H1 (cell line): ENCODE measurements at regions not wholly inside any gene's neighbourhood (a gene's known extent, or its start where the extent isn't known, plus 50 kb on each side); places are given as distances from the start of the nearest gene placed in this dataset.

Experiments used
- CTCF ChIA-PET: fragments of 300-600 bp; sonication (Branson Sonifier 250); formaldehyde crosslinking; loops from one replicate; lab custom pipeline; 2021; ENCODE audit not compliant: partially characterized antibody; lab: Charles Lee
- POLR2A ChIA-PET: fragments of 300-600 bp; sonication (Branson Sonifier 250); formaldehyde crosslinking; loops from one replicate; lab custom pipeline; 2021; ENCODE audit warnings: inconsistent platforms; ENCODE audit not compliant: partially characterized antibody; lab: Charles Lee
- DNase-seq, 2 experiments: peaks; one replicate each; pipeline versions ENCODE4 v3.0.0 to v3.0.0-alpha.2; 2010 to 2022; ENCODE audit warnings: low spot score in 2 of 2, low read depth in 1 of 2, mixed read lengths in 1 of 2
- FAIRE-seq: peaks from 2 replicates; lab custom pipeline; 2011; peaks lifted over from hg19 to GRCh38; lab: Jason Lieb, UNC
- H2AFZ ChIP-seq: 2 replicates; pipeline ENCODE4 v1.8.1; 2012; ENCODE audit warnings: low read length, inconsistent platforms
- H2AK5ac ChIP-seq: 2 replicates; pipeline ENCODE4 v1.6.1; 2013; ENCODE audit warnings: low read depth, low read length
- H2BK120ac ChIP-seq: replicated peaks from 2 replicates; pipeline ENCODE3; 2013; ENCODE audit warnings: low read depth, low read length, inconsistent platforms
- H2BK12ac ChIP-seq: 2 replicates; pipeline ENCODE4 v1.6.1; 2013; ENCODE audit warnings: low read depth, low read length
- H2BK15ac ChIP-seq: 2 replicates; pipeline ENCODE4 v1.6.1; 2013; ENCODE audit warnings: low read length
- H2BK20ac ChIP-seq: 2 replicates; pipeline ENCODE4 v1.6.1; 2013; ENCODE audit warnings: low read length
- H2BK5ac ChIP-seq: 2 replicates; pipeline ENCODE4 v1.6.1; 2013; ENCODE audit warnings: low read depth, low read length
- H3K14ac ChIP-seq: 2 replicates; pipeline ENCODE4 v1.6.1; 2013; ENCODE audit warnings: inconsistent platforms; ENCODE audit not compliant: insufficient read length
- H3K18ac ChIP-seq: 2 replicates; pipeline ENCODE4 v1.6.1; 2013; ENCODE audit warnings: low read length; ENCODE audit errors: extremely low read depth
- H3K23ac ChIP-seq: 2 replicates; pipeline ENCODE4 v1.6.1; 2013; ENCODE audit warnings: inconsistent platforms; ENCODE audit not compliant: insufficient read length
- H3K23me2 ChIP-seq: 2 replicates; pipeline ENCODE4 v1.6.1; 2013; ENCODE audit warnings: low read depth, low read length
- H3K27ac ChIP-seq: 2 replicates; pipeline ENCODE4 v1.6.1; 2011; ENCODE audit warnings: low read depth, low read length, inconsistent platforms
- H3K27me3 ChIP-seq, 4 experiments: replicated peaks in 1 of 4; 1 replicate in 1 of 4; 2 replicates in 3 of 4; pipeline versions ENCODE4 v1.6.1 to v1.8.1; 2011 to 2013; ENCODE audit warnings: low read length in 3 of 4, mild to moderate bottlenecking in 3 of 4, inconsistent platforms in 2 of 4, mixed read lengths in 2 of 4, moderate library complexity in 1 of 4; ENCODE audit not compliant: control insufficient read depth in 3 of 4, insufficient read depth in 3 of 4; ENCODE audit errors: extremely low read depth in 1 of 4
- H3K36me3 ChIP-seq, 4 experiments: 2 replicates each; pipeline versions ENCODE4 v1.6.1 to v1.8.1; 2011 to 2013; ENCODE audit warnings: mild to moderate bottlenecking in 4 of 4, low read length in 3 of 4, moderate library complexity in 2 of 4, control low read depth in 1 of 4, inconsistent platforms in 1 of 4; ENCODE audit not compliant: insufficient read depth in 4 of 4, control insufficient read depth in 2 of 4
- H3K4ac ChIP-seq: replicated peaks from 2 replicates; pipeline ENCODE3; 2013; ENCODE audit warnings: low read length, low read depth, mixed read lengths, inconsistent platforms; ENCODE audit not compliant: insufficient read length
- H3K4me1 ChIP-seq, 4 experiments: replicated peaks in 1 of 4; 1 replicate in 1 of 4; 2 replicates in 3 of 4; pipeline versions ENCODE4 v1.6.1 to v1.8.1; 2011 to 2013; ENCODE audit warnings: low read length in 3 of 4, inconsistent platforms in 2 of 4, mixed read lengths in 1 of 4; ENCODE audit not compliant: insufficient read depth in 4 of 4, control insufficient read depth in 3 of 4
- H3K4me2 ChIP-seq, 2 experiments: 2 replicates each; pipeline versions ENCODE4 v1.6.1 to v1.8.1; 2011 to 2013; ENCODE audit warnings: low read depth in 2 of 2, low read length in 2 of 2, control low read depth in 1 of 2, inconsistent platforms in 1 of 2, mild to moderate bottlenecking in 1 of 2; ENCODE audit not compliant: insufficient read depth in 1 of 2
- H3K4me3 ChIP-seq, 4 experiments: fragments of 200-600, 300-600 bp in 1 of 4; sonication (generic), shearing (Covaris generic), sonication (Bioruptor Twin) in 1 of 4; 2 replicates each; pipeline versions ENCODE4 v1.5.1 to v1.8.1; 2011 to 2016; ENCODE audit warnings: low read length in 4 of 4, low read depth in 3 of 4, control low read depth in 2 of 4, inconsistent platforms in 2 of 4, mild to moderate bottlenecking in 2 of 4, mixed read lengths in 1 of 4, moderate library complexity in 1 of 4; ENCODE audit not compliant: insufficient read depth in 2 of 4; ENCODE audit errors: extremely low read depth in 1 of 4
- H3K56ac ChIP-seq: replicated peaks from 2 replicates; pipeline ENCODE3; 2013; ENCODE audit warnings: low read depth, mild to moderate bottlenecking, mixed read lengths, low read length, inconsistent platforms; ENCODE audit not compliant: insufficient read length
- H3K79me1 ChIP-seq: 2 replicates; pipeline ENCODE4 v1.6.1; 2013; ENCODE audit warnings: low read depth, low read length, control low read depth
- H3K79me2 ChIP-seq, 2 experiments: 2 replicates each; pipeline versions ENCODE4 v1.6.1 to v1.8.1; 2012 to 2013; ENCODE audit warnings: low read length in 2 of 2, mild to moderate bottlenecking in 2 of 2, inconsistent platforms in 1 of 2; ENCODE audit not compliant: insufficient read depth in 2 of 2, control insufficient read depth in 1 of 2
- H3K9ac ChIP-seq, 4 experiments: replicated peaks in 1 of 4; 1 replicate in 1 of 4; 2 replicates in 3 of 4; pipeline versions ENCODE4 v1.6.1 to v1.8.1; 2011 to 2013; ENCODE audit warnings: low read depth in 3 of 4, low read length in 3 of 4, control low read depth in 2 of 4, mild to moderate bottlenecking in 2 of 4, moderate library complexity in 2 of 4, inconsistent platforms in 1 of 4; ENCODE audit errors: extremely low read depth in 1 of 4
- H3K9me3 ChIP-seq, 2 experiments: 2 replicates each; pipeline versions ENCODE4 v1.6.1 to v1.8.1; 2012 to 2013; ENCODE audit warnings: mild to moderate bottlenecking in 2 of 2, moderate library complexity in 2 of 2, control low read depth in 1 of 2, inconsistent platforms in 1 of 2, low read depth in 1 of 2, low read length in 1 of 2, mixed read lengths in 1 of 2; ENCODE audit not compliant: insufficient read depth in 2 of 2
- H4K20me1 ChIP-seq, 2 experiments: replicated peaks in 1 of 2; 2 replicates each; pipeline versions ENCODE3 to v1.8.1; 2011 to 2013; ENCODE audit warnings: inconsistent platforms in 2 of 2, low read length in 2 of 2, mild to moderate bottlenecking in 1 of 2; ENCODE audit not compliant: insufficient read depth in 2 of 2, control insufficient read depth in 1 of 2
- H4K5ac ChIP-seq: 2 replicates; pipeline ENCODE4 v1.6.1; 2013; ENCODE audit warnings: low read length, low read depth, mixed read lengths, inconsistent platforms; ENCODE audit not compliant: insufficient read length
- H4K8ac ChIP-seq: 2 replicates; pipeline ENCODE4 v1.8.0; 2013; ENCODE audit warnings: mild to moderate bottlenecking, moderate library complexity, low read length, inconsistent platforms; ENCODE audit not compliant: insufficient read depth; ENCODE audit errors: extremely low read depth
- H4K91ac ChIP-seq: replicated peaks from 2 replicates; pipeline ENCODE3; 2013; ENCODE audit warnings: low read length, mixed read lengths, inconsistent platforms; ENCODE audit not compliant: insufficient read length
- GTF2F1 ChIP-seq: IDR thresholded peaks from 2 replicates; pipeline ENCODE4 v1.6.1; 2012; ENCODE audit warnings: low read depth, low read length, improper control_type of control experiment, borderline replicate concordance
- POU5F1 ChIP-seq: IDR thresholded peaks from 2 replicates; pipeline ENCODE4 v1.6.1; 2011; ENCODE audit warnings: low read depth, mild to moderate bottlenecking, low read length, moderate library complexity
- RAD21 ChIP-seq, 2 experiments: IDR thresholded peaks in 1 of 2; conservative IDR thresholded peaks in 1 of 2; 2 replicates each; pipeline ENCODE4 v1.6.1; 2011; ENCODE audit warnings: low read depth in 2 of 2, low read length in 2 of 2, improper control_type of control experiment in 1 of 2, inconsistent platforms in 1 of 2, mild to moderate bottlenecking in 1 of 2, moderate library complexity in 1 of 2
- RXRA ChIP-seq: IDR thresholded peaks from 2 replicates; pipeline ENCODE4 v1.6.1; 2011; ENCODE audit warnings: low read depth, mild to moderate bottlenecking, low read length, moderate library complexity; ENCODE audit not compliant: insufficient read depth
- SP4 ChIP-seq: IDR thresholded peaks from 2 replicates; pipeline ENCODE4 v1.6.1; 2012; ENCODE audit warnings: low read length, inconsistent platforms
- TBP ChIP-seq: IDR thresholded peaks from 2 replicates; pipeline ENCODE4 v1.6.1; 2011; ENCODE audit warnings: low read depth, low read length, improper control_type of control experiment
- USF2 ChIP-seq: IDR thresholded peaks from 2 replicates; pipeline ENCODE4 v1.6.1; 2011; ENCODE audit warnings: low read length, improper control_type of control experiment
- WGBS, 2 experiments: shearing (Covaris generic) in 1 of 2; methylation state at CpG; one replicate each; pipeline versions ENCODE4 v1.1.6 to v1.1.7; 2013 to 2015; ENCODE audit warnings: low lambda C conversion rate in 2 of 2, mixed read lengths in 2 of 2, inconsistent platforms in 1 of 2, low coverage in 1 of 2, missing lambda C conversion rate in 1 of 2; ENCODE audit not compliant: insufficient replicate concordance in 2 of 2, insufficient coverage in 1 of 2, insufficient read length in 1 of 2; ENCODE audit errors: extremely low coverage in 1 of 2, missing lambda C conversion rate in 1 of 2; 5-methylcytosine and 5-hydroxymethylcytosine counted together

- ChIA-PET CTCF (interaction anchor here (1.0 to 3.2 kb wide), 7 partner anchors 11 to 288 kb away, joined by 3 to 11 read pairs (median 4); no protein-coding TSS in a partner anchor), POLR2A (interaction anchor here (1.4 kb wide), 1 partner anchor 58 kb away, joined by 3 read pairs; no protein-coding TSS in a partner anchor)
- Histone ChIP-seq H2BK5ac (no peak overlapping the region; the same call in 1 of the 2 replicates), H3K4me2 (no peak overlapping the region), H3K23ac (no peak overlapping the region), H3K23me2 (no peaks in the 10 kb centered on the region), H3K27me3 (no peaks in the 10 kb centered on the region), H2BK20ac (no peak overlapping the region), H2BK12ac (no peak overlapping the region), H4K91ac (no peak overlapping the region), H3K9ac (no peak overlapping the region), H3K79me2 (no peaks in the 10 kb centered on the region; a peak in 2 of 4 replicates), H3K9me3 (no peaks in the 10 kb centered on the region), H3K4me1 (peaks cover 0 to 14% (median 8%) of the 10 kb centered on the region in 4 experiments; a peak in 6 of 7 replicates), H3K18ac (no peak overlapping the region; the same call in 1 of the 2 replicates), H3K27ac (no peak overlapping the region), H3K36me3 (no peaks in the 10 kb centered on the region), H4K5ac (no peak overlapping the region), H2BK120ac (no peak overlapping the region), H3K79me1 (no peaks in the 10 kb centered on the region; the same call in none of the 2 replicates), H4K20me1 (peaks cover 1 to 8% of the 10 kb centered on the region in 2 experiments), H2AK5ac (no peak overlapping the region), H3K4me3 (no peak overlapping the region), H2BK15ac (no peak overlapping the region), H4K8ac (no peak overlapping the region), H3K56ac (no peak overlapping the region), H3K14ac (no peak overlapping the region), H2AFZ (no peak overlapping the region), H3K4ac (no peak overlapping the region)
- WGBS, 2 experiments: 75% methylated on average over 8 of the region's 9 CpGs; no CpG with 5 or more reads in 1 of the 2 experiments
- DNase-seq (no peak), FAIRE-seq (no peak)
- TF ChIP-seq TBP: no peak
- TF ChIP-seq RAD21 (IDR thresholded peaks at IDR 0.05 in 1 of 2, conservative IDR thresholded peaks at IDR 0.05 in 1 of 2; ENCODE audit: low read depth in 2 of 2, low read length in 2 of 2): no peak
- TF ChIP-seq SP4: no peak
- no peak for TF ChIP-seq RXRA
- TF ChIP-seq GTF2F1: no peak
- no peak for TF ChIP-seq USF2
- TF ChIP-seq POU5F1: no peak
Observed at GRCh38 chr11:70603756-70604211, 205.5 kb downstream of the CTTN start.
